SU-DHL-6 (cell line): ENCODE measurements at regions not wholly inside any gene's neighbourhood (a gene's known extent, or its start where the extent isn't known, plus 50 kb on each side); places are given as distances from the start of the nearest gene placed in this dataset.

Experiments used
- EZH2phosphoT487 ChIP-seq: fragments of 200-600 bp; sonication (generic), shearing (Covaris generic); conservative IDR thresholded peaks from 2 replicates; pipeline ENCODE4 v1.6.1; 2018; ENCODE audit warnings: mild to moderate bottlenecking, antibody characterized with exemption, low read length, moderate library complexity, mixed read lengths
- TF ChIP-seq, protein P1 (sequence below): fragments of 200-600 bp; sonication (generic); IDR thresholded peaks from one replicate; pipeline ENCODE4 v1.5.1; 2017; ENCODE audit warnings: antibody characterized with exemption, mild to moderate bottlenecking, low read length, moderate library complexity; ENCODE audit not compliant: insufficient read depth, poor library complexity, severe bottlenecking

DNA sequence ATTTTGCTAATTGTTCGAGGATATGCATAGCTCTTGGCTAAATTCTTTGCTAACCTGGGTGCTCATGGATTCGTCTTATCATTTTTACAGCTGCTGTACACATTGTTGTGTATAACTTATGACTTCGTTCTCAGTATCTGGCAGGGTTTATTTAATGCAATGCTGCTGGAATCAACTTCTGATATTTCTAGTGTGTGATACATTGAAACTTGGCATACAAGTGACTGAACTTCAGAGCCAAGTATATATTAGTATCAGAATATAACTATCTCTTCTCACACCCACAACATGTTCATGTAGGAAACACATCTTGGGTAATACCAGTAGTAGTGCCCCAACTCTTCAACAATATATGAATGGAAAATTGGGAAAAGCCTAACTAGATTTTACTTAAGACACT, 764.2 kb downstream of the TENT5A start:
- TF ChIP-seq, protein P1, sequence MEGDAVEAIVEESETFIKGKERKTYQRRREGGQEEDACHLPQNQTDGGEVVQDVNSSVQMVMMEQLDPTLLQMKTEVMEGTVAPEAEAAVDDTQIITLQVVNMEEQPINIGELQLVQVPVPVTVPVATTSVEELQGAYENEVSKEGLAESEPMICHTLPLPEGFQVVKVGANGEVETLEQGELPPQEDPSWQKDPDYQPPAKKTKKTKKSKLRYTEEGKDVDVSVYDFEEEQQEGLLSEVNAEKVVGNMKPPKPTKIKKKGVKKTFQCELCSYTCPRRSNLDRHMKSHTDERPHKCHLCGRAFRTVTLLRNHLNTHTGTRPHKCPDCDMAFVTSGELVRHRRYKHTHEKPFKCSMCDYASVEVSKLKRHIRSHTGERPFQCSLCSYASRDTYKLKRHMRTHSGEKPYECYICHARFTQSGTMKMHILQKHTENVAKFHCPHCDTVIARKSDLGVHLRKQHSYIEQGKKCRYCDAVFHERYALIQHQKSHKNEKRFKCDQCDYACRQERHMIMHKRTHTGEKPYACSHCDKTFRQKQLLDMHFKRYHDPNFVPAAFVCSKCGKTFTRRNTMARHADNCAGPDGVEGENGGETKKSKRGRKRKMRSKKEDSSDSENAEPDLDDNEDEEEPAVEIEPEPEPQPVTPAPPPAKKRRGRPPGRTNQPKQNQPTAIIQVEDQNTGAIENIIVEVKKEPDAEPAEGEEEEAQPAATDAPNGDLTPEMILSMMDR: no peak
- TF ChIP-seq EZH2phosphoT487: no peak
